Esophagus (tissue), 2 donors: ENCODE measurements at regions not wholly inside any gene's neighbourhood (a gene's known extent, or its start where the extent isn't known, plus 50 kb on each side); places are given as distances from the start of the nearest gene placed in this dataset.
"Not testable (repeated sequence)": the region's sequence is repeated elsewhere in the genome, so short reads cannot be mapped to it uniquely, and the experiment has no call there.

ENCODE experiments used
- H3K27ac ChIP-seq, 2 donors: one replicate each; pipeline ENCODE4 v1.5.1; 2013; ENCODE audit warnings: low read depth in 2 of 2, mild to moderate bottlenecking in 2 of 2, inconsistent platforms in 1 of 2, low read length in 1 of 2, moderate library complexity in 1 of 2
- H3K27me3 ChIP-seq, 2 donors: one replicate each; pipeline ENCODE4 v1.6.1; 2013; ENCODE audit warnings: low read length in 2 of 2, control low read depth in 1 of 2, mild to moderate bottlenecking in 1 of 2; ENCODE audit not compliant: insufficient read depth in 2 of 2, control insufficient read depth in 1 of 2
- H3K36me3 ChIP-seq, 2 donors: one replicate each; pipeline ENCODE4 v1.6.1; 2013; ENCODE audit warnings: low read length in 1 of 2; ENCODE audit not compliant: control insufficient read depth in 2 of 2, insufficient read depth in 2 of 2
- H3K4me1 ChIP-seq, 2 donors: one replicate each; pipeline ENCODE4 v1.6.1; 2013; ENCODE audit warnings: low read length in 1 of 2; ENCODE audit not compliant: control insufficient read depth in 2 of 2, insufficient read depth in 2 of 2
- H3K4me3 ChIP-seq, 2 donors: one replicate each; pipeline ENCODE4 v1.5.1; 2013; ENCODE audit warnings: low read length in 2 of 2, mild to moderate bottlenecking in 2 of 2, low read depth in 1 of 2, moderate library complexity in 1 of 2
- H3K9me3 ChIP-seq, 2 donors: one replicate each; pipeline ENCODE4 v1.6.1; 2013; ENCODE audit warnings: mild to moderate bottlenecking in 2 of 2, low read depth in 1 of 2, low read length in 1 of 2, moderate library complexity in 1 of 2; ENCODE audit not compliant: control insufficient read depth in 2 of 2, insufficient read depth in 1 of 2
- WGBS, 2 donors: extraction: QIAGEN DNeasy Blood & Tissue Kit; methylation state at CpG; one replicate each; pipeline ENCODE4 v1.1.7; 2013; 5-methylcytosine and 5-hydroxymethylcytosine counted together
- donor health status: healthy with polysubstance abuse.
- donor health status: Bipolar disorder and iron deficiency.

- Histone ChIP-seq H3K27ac (no peak overlapping the region), H3K27me3 (no peaks in the 10 kb centered on the region), H3K4me3 (no peak overlapping the region), H3K4me1 (no peaks in the 10 kb centered on the region), H3K9me3 (no peaks in the 10 kb centered on the region), H3K36me3 (no peaks in the 10 kb centered on the region)
- 68 to 69% methylated on average over 4 of the region's 4 CpGs for WGBS, 2 donors
Measured at GRCh38 chr6:164051427-164051826, 636.9 kb downstream of the QKI start.

DNA sequence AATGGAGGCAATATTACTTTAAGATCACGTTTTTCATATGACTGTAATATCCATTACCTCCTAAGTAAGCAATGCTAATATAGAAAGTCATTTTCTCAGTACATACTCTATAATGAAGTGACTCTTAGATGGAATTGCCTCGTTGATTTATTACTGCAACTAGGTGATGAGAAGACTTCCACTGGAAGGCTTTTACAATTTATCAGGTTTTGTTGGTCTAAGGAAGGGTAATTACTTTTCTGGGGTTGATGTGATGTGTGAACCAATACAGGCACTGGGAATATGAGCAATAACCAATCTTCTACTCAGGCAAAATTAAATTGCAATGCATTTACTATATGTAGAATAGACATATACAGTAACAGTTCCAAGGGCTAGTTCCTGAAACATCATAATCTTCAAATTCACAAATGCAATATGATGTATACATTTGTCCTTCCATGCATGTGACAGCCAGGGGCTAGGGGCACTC, 635.0 kb downstream of the QKI start:
- Histone ChIP-seq H3K4me1 (no peaks in the 10 kb centered on the region), H3K27me3 (no peaks in the 10 kb centered on the region), H3K27ac (no peak overlapping the region), H3K4me3 (no peak overlapping the region), H3K9me3 (no peaks in the 10 kb centered on the region), H3K36me3 (no peaks in the 10 kb centered on the region)
- WGBS, 2 donors: 62 to 67% methylated on average over 2 of the region's 2 CpGs

DNA sequence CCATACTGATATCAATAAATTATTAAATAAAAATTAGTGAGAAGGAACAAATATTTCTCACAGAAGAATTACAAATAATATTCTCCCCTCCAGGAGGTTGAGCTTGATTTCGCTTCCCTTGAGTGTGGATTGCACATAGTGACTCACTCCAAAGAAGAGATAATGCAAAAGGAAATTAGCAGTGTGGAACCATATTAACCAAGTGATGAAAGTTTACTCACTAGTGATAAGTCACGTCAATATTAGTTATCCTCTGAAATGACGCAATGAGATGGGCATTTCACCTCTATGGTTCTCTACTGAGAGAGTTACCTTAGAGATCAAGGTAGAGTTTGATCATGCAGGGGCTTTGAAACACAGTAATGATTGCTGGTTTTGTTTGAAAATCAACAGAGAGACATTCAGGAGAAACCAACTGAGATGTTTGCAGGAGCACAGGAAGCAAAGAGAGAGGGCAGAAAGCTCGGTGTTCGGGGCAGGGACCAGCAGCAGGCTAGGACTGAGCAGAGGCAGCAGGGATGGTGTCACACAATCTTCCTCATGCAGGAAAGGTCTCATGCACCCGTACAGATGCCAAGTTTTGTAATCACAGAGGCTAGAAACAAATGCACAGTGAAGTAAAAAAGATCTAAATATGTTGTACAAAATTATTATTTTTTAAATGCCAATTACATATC, 634.5 kb downstream of the QKI start:
- Histone ChIP-seq H3K36me3 (no peaks in the 10 kb centered on the region), H3K9me3 (no peaks in the 10 kb centered on the region), H3K4me1 (no peaks in the 10 kb centered on the region), H3K4me3 (no peak overlapping the region), H3K27ac (no peak overlapping the region), H3K27me3 (no peaks in the 10 kb centered on the region)
- WGBS, 2 donors: 72 to 84% methylated on average over 6 of the region's 6 CpGs

DNA sequence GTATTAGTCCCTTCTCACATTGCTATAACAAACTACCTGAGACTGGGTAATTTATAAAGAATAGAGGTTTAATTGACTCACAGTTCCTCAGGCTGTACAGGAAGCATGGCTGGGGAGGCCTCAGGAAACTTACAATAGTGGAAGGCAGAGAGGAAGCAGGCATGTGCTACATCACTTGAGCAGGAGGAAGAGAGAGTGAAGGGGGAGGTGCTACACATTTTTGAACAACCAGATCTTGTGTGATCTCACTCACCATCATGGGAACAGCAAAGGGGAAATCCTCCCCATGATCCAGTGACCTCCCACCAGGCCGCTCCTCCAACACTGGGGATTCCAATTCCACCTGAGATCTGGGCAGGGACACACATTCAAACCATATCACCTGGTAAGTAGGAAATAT, 630.6 kb downstream of the QKI start:
- no peak overlapping the region for H3K27ac ChIP-seq
- 64 to 89% methylated on average over 1 of the region's 1 CpG for WGBS, 2 donors

DNA sequence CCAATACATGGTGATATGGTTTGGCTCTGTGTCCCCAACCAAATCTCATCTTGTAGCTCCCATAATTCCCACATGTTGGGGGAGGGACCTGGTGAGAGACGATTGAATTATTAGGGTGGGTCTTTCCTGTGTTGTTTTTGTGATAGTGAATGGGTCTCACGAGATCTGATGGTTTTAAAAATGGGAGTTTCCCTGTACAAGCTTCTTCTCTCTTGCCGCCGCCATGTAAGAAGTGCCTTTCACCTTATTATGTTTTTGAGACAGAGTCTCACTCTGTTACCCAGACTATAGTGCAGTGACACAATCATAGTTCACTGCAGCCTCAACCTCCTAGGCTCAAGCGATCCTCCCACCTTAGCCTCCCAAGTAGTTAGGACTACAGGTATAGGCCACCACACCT, 629.1 kb downstream of the QKI start:
- 84 to 85% methylated on average over 5 of the region's 5 CpGs for WGBS, 2 donors
- H3K9me3 ChIP-seq, H3K36me3 ChIP-seq, H3K4me3 ChIP-seq, H3K4me1 ChIP-seq, H3K27me3 ChIP-seq, H3K27ac ChIP-seq: not testable (repeated sequence)

More for the DNA sequence above, 630.6 kb downstream of the QKI start:
- H3K27me3 ChIP-seq: no peaks in the 10 kb centered on the region
- H3K36me3 ChIP-seq: no peaks in the 10 kb centered on the region
- no peaks in the 10 kb centered on the region for H3K9me3 ChIP-seq
- no peaks in the 10 kb centered on the region for H3K4me1 ChIP-seq
- H3K4me3 ChIP-seq: no peak overlapping the region

- 48 to 56% methylated on average over 5 of the region's 5 CpGs for WGBS, 2 donors
- no peak overlapping the region for H3K4me3 ChIP-seq
- H3K4me1 ChIP-seq: no peaks in the 10 kb centered on the region
- H3K27ac ChIP-seq: no peak overlapping the region
- H3K27me3 ChIP-seq: no peaks in the 10 kb centered on the region
- no peaks in the 10 kb centered on the region for H3K9me3 ChIP-seq
- no peaks in the 10 kb centered on the region for H3K36me3 ChIP-seq
Measured at GRCh38 chr6:164042212-164042611, 627.7 kb downstream of the QKI start.

DNA sequence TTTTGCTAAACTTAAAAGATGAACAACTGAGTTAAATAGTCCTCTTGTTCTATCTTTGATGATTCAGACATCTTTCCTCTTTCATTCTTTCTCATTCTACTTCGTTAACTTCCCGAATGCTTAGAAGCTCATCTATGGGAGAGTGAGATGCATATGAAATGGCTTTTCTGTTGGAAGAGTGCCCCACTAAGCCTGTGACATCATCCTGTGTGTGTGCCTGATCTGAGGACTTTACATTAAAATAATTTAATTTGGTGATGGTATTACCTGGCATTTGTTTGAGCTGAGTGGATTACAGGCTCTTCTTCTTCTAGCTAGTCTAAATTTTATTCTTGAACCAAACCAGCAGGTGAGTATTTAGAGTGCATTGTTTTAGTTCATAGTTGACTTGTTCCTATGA, 626.5 kb downstream of the QKI start:
- no peaks in the 10 kb centered on the region for H3K4me1 ChIP-seq
- no peaks in the 10 kb centered on the region for H3K36me3 ChIP-seq
- no peak overlapping the region for H3K27ac ChIP-seq
- 83 to 88% methylated on average over 2 of the region's 2 CpGs for WGBS, 2 donors
- H3K27me3 ChIP-seq: no peaks in the 10 kb centered on the region
- H3K9me3 ChIP-seq: no peaks in the 10 kb centered on the region
- no peak overlapping the region for H3K4me3 ChIP-seq

- Histone ChIP-seq H3K27ac (no peak overlapping the region), H3K9me3 (no peaks in the 10 kb centered on the region), H3K4me3 (no peak overlapping the region), H3K27me3 (no peaks in the 10 kb centered on the region), H3K36me3 (no peaks in the 10 kb centered on the region), H3K4me1 (no peaks in the 10 kb centered on the region)
- WGBS, 2 donors: 88 to 89% methylated on average over 19 of the region's 19 CpGs
Measured at GRCh38 chr6:164039954-164040375, 625.4 kb downstream of the QKI start.

- H3K36me3 ChIP-seq: no peaks in the 10 kb centered on the region
- no peaks in the 10 kb centered on the region for H3K9me3 ChIP-seq
- no peak overlapping the region for H3K4me3 ChIP-seq
- no peaks in the 10 kb centered on the region for H3K27me3 ChIP-seq
- H3K27ac ChIP-seq: no peak overlapping the region
- whole genome bisulfite sequencing, 2 donors: 65 to 66% methylated on average over 10 of the region's 10 CpGs
- H3K4me1 ChIP-seq: no peaks in the 10 kb centered on the region
Measured at GRCh38 chr6:164037171-164037870, 622.8 kb downstream of the QKI start.
